ENCODE measurements at regions not wholly inside any gene's neighbourhood (a gene's known extent, or its start where the extent isn't known, plus 50 kb on each side); places are given as distances from the start of the nearest gene placed in this dataset.
"Not testable (repeated sequence)": the region's sequence is repeated elsewhere in the genome, so short reads cannot be mapped to it uniquely, and the experiment has no call there.

- DNase-seq, result no peak
Measured at GRCh38 chr3:145893331-145893730, 267.7 kb downstream of the PLOD2 start.

- no peak for DNase-seq
Measured at GRCh38 chr3:145898487-145898886, 262.5 kb downstream of the PLOD2 start.

DNA sequence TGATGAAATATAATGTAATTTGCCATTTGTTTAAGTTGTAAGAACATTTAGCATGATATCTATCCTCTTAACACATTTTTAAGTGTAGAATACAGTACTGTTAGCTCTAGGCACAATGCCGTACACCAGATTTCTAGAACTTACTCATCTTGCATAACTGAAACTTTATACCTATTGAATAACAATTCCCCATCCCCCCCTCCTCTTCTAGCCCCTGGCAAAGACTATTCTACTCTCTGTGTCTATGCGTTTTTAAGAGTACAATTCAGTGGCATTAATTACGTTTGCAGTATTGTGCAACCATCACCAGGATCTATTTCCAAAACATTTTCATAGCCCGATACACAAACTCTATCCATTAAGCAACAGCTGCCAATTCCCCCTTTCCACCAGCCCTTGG is 261.7 kb downstream of the PLOD2 start:
- no peak for DNase-seq

DNA sequence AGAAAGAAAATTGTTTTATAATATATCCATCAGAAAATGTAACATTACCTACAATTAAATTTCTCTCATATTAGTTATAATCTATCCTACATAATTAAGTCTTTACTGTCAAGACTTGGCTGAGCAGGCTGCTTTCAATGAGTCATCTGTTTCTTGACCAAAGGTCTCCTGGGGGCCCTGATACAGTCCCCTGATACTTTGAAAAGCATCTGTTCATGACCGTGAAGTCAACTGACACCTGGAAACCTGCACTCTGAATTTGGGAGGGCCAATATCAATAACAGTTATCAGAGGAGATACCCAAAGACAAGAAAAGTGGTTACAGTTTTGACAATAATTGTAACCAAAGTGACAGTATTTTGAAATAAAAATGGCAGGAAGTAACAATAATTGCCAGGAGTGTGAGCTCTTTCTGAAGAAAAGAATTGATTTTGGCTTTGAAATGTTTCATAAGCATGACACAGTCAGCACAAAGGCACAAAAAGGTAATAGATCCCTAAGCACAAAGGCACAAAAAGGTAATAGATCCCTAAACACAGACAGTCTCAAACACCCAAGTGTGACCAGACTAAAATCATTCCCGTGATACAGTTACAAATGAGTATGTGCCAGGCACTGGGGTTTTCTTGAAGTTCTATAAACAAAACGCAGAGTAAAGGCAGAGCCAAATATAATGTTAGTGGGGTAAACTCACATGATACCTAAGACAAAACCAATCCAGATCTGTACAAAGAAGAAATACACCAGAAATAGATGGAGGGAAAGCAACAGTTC is 260.7 kb downstream of the PLOD2 start:
- DNase-seq, result no peak

DNA sequence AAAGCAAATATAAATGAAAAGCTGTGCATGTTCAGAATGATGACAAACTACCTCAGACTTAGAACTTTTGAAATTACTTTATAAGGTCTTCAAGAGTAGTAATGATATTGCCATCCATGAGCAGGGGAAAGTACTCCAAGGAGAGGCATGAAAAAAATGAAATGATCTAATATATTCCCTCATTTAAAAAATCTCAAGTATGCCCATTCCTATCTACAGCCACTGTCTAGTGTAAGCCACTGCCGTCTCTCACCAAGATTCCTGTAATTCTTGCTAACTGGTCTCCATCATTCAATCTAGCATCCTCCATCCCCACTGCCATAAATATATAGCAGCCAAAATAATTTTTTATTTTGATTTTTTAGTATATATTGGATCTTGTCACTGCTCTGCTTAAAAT is 258.8 kb downstream of the PLOD2 start:
- no peak for DNase-seq

DNA sequence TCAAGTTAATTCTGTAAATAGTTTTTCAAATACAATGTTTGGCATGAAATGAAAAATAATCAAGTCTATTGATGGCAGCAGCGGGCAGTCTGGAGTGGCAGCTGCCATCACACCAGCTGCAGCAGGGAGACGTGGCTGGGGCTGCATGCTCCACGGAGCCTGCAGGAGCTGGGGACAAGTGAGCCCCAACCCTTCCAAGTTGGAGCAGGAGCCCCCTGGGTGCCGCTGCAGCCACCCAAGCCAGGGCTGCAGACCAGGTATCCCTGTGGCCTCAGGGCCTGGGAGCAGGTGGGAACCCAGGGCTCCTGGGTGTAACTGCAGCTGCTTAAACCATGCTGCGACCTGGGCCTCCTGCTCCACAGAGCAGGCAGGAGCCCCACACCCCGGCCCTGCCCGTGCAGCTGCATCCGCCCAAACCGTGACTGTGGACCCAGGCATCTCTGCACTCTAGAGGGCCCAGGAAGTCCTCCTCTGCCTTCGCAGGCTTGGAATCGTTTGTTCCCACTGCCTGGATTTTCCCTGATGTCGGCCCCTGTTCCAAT is 257.4 kb downstream of the PLOD2 start:
- no peak for DNase-seq

DNA sequence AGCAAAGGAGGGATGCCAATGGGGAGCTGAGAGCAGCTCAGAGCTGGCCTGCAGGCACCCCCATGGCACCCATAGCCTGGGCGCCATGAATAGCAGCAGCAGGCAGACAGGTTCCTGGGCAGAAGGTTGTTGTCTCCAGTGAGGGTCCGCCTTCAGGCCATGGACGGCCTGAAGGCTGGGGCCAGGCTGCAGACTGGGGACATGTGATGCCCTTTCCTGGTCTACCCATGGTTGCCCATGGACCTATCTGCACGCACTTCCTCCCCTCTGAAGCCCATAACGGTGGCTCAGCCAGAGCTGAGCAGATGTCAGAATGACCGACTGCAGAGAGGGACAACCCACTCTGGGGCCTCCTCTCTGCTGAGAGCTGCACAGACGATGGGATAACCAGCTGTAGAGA is 256.8 kb downstream of the PLOD2 start:
- no peak for DNase-seq

GRCh38 chr3:145906301-145906700 is 254.7 kb downstream of the PLOD2 start:
- no peak for DNase-seq

DNA sequence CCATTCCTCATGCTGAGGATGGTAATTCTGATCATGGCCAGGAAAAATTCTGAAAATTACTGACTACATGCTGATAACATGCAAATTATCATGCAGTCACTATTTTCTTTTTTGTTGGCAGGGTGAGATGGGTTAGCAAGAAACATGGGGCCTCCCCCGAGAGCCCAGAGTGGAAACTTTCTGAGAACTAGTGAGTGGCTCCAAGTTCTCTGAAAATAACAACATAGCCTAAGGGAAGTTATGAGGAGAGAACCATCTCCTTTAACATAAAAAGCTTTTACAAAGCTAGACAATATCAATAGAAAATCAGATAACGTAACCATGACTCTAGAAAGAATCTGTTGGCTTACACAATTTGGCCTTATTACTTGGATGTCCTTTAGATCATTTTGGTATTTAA is 254.2 kb downstream of the PLOD2 start:
- DNase-seq, result no peak

- DNase-seq, result no peak
Measured at GRCh38 chr3:145911016-145911415, 250.0 kb downstream of the PLOD2 start.

- DNase-seq, result no peak
Measured at GRCh38 chr3:145915787-145916186, 245.2 kb downstream of the PLOD2 start.

- DNase-seq, result not testable (repeated sequence)
Measured at GRCh38 chr3:145927736-145928135, 233.2 kb downstream of the PLOD2 start.

DNA sequence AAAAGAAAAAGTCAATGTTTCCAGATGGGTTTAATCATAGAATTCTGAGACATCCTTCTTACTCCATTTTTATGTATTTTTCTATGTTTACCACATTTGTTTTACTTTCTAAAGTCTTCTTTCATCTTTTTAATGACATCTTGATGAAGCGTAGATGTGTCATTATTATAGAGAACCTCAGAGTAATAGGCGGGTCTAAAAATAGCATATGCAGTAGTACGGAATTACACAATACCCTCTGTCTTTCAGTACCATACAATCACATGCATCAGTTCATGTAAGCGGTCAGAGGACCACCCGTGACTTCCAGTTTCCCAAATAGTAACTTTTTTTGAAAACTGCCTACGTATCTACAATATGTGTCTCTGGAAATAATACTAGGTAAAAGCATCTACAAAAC is 224.0 kb downstream of the PLOD2 start:
- no peak for DNase-seq

- no peak for DNase-seq
Measured at GRCh38 chr3:145939431-145939830, 221.6 kb downstream of the PLOD2 start.

GRCh38 chr3:145942052-145942451 is 218.9 kb downstream of the PLOD2 start:
- DNase-seq, result no peak

DNA sequence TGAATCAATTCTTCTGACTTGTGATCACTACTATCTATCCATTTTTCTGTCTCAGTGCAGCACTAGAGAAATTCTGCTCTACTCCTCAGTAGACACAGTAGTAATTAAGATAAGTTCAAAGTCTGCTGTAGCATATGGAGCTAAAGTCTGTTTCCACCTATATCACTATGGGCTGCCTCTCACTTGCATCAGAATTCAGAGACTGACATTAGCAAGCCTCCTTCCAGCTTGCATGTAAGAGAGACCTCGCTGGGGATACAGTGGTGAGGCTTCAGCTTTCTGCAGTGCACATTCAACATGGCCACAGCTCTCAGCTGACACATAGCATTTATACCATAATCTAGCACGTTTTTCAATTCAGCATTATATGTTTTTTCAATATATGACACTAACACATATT is 217.0 kb downstream of the PLOD2 start:
- no peak for DNase-seq

DNA sequence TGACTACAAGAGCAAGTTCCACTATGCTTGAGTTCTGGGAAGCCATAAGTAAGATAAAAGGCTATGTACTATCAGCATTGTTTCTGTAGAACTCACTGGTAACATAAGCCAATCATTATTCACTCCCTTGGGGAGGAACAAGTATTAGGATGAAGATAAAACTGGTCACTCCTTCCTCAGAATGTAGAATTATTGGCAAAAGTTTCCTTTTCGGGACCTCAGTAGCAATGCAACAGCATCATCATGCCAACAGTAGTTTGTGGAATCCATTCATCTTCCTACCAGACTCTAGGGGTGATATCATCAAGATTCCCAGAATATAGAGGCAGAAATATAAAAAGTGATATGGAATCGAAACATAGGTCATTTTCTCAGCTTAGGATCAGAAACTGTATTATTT is 209.5 kb downstream of the PLOD2 start:
- no peak for DNase-seq

DNA sequence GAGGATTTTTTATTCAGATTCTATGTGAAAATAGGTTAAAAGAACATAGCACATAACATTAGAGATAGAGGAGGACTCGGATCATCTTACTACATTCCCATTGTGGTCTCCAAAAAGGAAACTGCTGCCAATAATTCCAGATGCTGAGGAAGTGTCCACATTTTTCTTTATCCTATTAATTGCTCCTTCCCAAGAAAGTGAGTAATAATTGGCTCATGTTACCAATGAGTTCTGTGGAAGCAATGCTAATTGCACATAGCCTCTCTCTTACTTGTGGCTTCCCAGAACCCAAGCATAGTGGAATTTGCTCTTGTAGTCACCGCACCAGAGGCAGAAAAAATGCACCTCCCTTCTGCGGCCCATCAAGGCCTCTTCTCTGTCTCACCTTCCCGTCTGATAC is 208.4 kb downstream of the PLOD2 start:
- no peak for DNase-seq

DNA sequence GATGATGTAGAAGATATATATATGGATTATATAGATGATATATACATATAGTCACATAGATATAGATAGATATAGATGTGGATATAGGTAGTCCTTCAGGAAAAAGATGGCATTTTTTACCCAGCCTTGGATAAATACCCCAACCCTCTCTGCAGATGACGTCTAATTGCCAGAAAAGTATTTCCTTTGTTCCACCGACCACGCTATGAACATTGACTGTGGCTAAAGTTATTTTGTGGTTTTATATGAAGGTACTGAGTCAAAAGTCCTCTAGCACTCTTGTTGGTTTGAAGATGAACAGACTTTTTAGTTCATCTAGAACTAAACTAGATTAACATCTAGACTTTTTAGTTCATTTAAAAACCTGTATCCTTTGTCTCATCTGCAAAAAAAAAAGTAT is 207.7 kb downstream of the PLOD2 start:
- no peak for DNase-seq

GRCh38 chr3:145959457-145960088 is 201.4 kb downstream of the PLOD2 start:
- no peak for DNase-seq

DNA sequence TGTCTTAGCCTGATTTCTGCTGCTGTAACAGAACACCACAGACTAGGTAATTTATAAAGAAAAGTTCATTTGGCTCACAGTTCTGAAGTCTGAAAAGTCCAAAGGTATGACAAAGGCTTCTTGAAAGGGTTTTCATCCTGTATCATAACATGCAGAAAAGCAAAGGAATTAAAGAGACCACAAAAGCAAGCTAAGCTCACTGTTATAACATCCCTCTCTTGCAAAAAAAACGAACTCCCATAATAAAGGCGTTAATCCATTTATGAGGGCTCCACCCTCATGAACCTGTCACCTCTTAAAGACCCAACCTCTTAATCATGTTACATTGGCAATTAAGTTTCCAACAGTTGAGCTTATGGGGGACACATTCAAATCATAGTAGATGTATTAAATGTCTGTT is 197.9 kb downstream of the PLOD2 start:
- DNase-seq, result no peak

- no peak for DNase-seq
Measured at GRCh38 chr3:145967043-145967442, 193.9 kb downstream of the PLOD2 start.

- DNase-seq, result no peak
Measured at GRCh38 chr3:145971186-145971585, 189.8 kb downstream of the PLOD2 start.

DNA sequence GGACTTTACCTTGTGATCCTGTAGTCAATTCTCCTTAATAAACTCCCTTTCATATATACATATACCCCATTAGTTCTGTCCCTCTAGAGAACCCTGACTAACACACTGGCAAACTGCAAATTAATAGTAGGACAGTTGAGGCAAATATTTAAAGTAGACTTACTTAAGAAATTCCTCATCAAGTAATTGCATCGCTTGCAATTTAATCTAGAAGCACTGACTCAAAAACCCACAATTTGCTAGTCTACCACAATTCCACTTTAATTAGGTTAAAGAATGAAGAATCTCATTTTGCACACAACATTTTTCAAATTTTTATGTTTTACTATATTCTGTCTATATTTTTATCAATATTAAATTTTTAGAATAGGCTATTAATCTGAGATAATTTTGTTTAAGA is 188.1 kb downstream of the PLOD2 start:
- DNase-seq, result no peak

DNA sequence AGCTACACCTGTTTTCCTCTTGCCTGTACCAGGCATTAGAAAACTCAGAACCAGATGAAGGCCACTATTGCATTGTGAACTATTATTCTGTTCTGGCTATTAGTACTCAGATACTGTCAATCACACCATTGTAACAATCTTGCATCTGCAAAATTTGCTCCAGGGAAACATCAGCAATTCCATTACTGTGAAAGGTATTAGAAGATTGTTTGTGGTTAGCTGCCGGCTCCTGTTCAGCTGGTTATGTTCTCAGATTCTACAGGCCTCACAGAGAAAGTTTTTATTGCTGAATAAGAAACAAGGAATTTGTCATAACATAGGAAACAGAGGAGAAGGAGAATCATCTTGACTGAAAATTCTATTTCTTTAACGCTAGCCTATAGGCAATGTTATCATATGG is 179.9 kb downstream of the PLOD2 start:
- no peak for DNase-seq

Data from SIG-M5 (cell line).